Iris pigment epithelial cell (primary cell): ENCODE measurements at regions not wholly inside any gene's neighbourhood (a gene's known extent, or its start where the extent isn't known, plus 50 kb on each side); places are given as distances from the start of the nearest gene placed in this dataset.

Source experiments
- DNase-seq: peaks from one replicate; pipeline ENCODE4 v3.0.0-alpha.2; 2011; ENCODE audit warnings: low read depth

- DNase-seq: no peak
Observed at GRCh38 chr22:49324527-49325491, 502.9 kb downstream of the BRD1 start.

- DNase-seq: no peak
Observed at GRCh38 chr22:49323751-49324415, 503.8 kb downstream of the BRD1 start.

GRCh38 chr22:49322861-49323622 is 504.6 kb downstream of the BRD1 start:
- no peak for DNase-seq

- DNase-seq: no peak
Observed at GRCh38 chr22:49322231-49322630, 505.4 kb downstream of the BRD1 start.

GRCh38 chr22:49321477-49322055 is 506.1 kb downstream of the BRD1 start:
- no peak for DNase-seq

GRCh38 chr22:49320714-49321476 is 506.8 kb downstream of the BRD1 start:
- DNase-seq: no peak

GRCh38 chr22:49317369-49317768 is 510.3 kb downstream of the BRD1 start:
- no peak for DNase-seq

GRCh38 chr22:49312601-49313000 is 515.1 kb downstream of the BRD1 start:
- no peak for DNase-seq

GRCh38 chr22:49310354-49310753 is 517.3 kb downstream of the BRD1 start:
- no peak for DNase-seq

- no peak for DNase-seq
Observed at GRCh38 chr22:49308300-49308699, 519.4 kb downstream of the BRD1 start.

- DNase-seq: no peak
Observed at GRCh38 chr22:49307870-49308269, 519.8 kb downstream of the BRD1 start.

- no peak for DNase-seq
Observed at GRCh38 chr22:49307481-49307830, 520.2 kb downstream of the BRD1 start.

- no peak for DNase-seq
Observed at GRCh38 chr22:49306632-49307480, 520.8 kb downstream of the BRD1 start.

- no peak for DNase-seq
Observed at GRCh38 chr22:49305966-49306631, 521.6 kb downstream of the BRD1 start.

- no peak for DNase-seq
Observed at GRCh38 chr22:49305214-49305965, 522.3 kb downstream of the BRD1 start.

- no peak for DNase-seq
Observed at GRCh38 chr22:49303781-49304461, 523.8 kb downstream of the BRD1 start.

GRCh38 chr22:49303061-49303735 is 524.5 kb downstream of the BRD1 start:
- no peak for DNase-seq

GRCh38 chr22:49302530-49302929 is 525.1 kb downstream of the BRD1 start:
- no peak for DNase-seq
